Hepatocyte (in vitro differentiated cells): ENCODE measurements at regions not wholly inside any gene's neighbourhood (a gene's known extent, or its start where the extent isn't known, plus 50 kb on each side); places are given as distances from the start of the nearest gene placed in this dataset.

Experiments
- DNase-seq: peaks from one replicate; pipeline ENCODE4 v3.0.0-alpha.2; 2016; ENCODE audit warnings: low spot score
- H2AFZ ChIP-seq: fragments of 200-600 bp; sonication (generic); 2 replicates; pipeline ENCODE4 v1.6.0; 2016; ENCODE audit warnings: antibody characterized with exemption, mild to moderate bottlenecking
- H3K27ac ChIP-seq: fragments of 200-600 bp; sonication (generic); 2 replicates; pipeline ENCODE4 v1.5.1; 2016; ENCODE audit warnings: mild to moderate bottlenecking
- H3K27me3 ChIP-seq: fragments of 200-600 bp; sonication (generic); 2 replicates; pipeline ENCODE4 v1.6.1; 2016
- H3K36me3 ChIP-seq: fragments of 200-600 bp; sonication (generic); replicated peaks from 2 replicates; pipeline ENCODE4 v1.5.1; 2016; ENCODE audit warnings: low read depth; ENCODE audit not compliant: insufficient read depth
- H3K4me1 ChIP-seq: fragments of 200-600 bp; sonication (generic); 2 replicates; pipeline ENCODE4 v1.5.1; 2016; ENCODE audit warnings: mild to moderate bottlenecking, moderate library complexity; ENCODE audit not compliant: insufficient read depth
- H3K4me2 ChIP-seq: fragments of 200-600 bp; sonication (generic); 2 replicates; pipeline ENCODE4 v1.6.0; 2016
- H3K4me3 ChIP-seq: fragments of 200-600 bp; sonication (generic); 2 replicates; pipeline ENCODE4 v1.5.1; 2016; ENCODE audit warnings: mild to moderate bottlenecking
- H3K79me2 ChIP-seq: fragments of 200-600 bp; sonication (generic); 2 replicates; pipeline ENCODE4 v1.6.0; 2017; ENCODE audit warnings: mild to moderate bottlenecking
- H3K9me2 ChIP-seq: fragments of 200-600 bp; sonication (generic); replicated peaks from 2 replicates; pipeline ENCODE4 v1.6.0; 2017; ENCODE audit warnings: mild to moderate bottlenecking; ENCODE audit not compliant: insufficient read depth
- H3K9me3 ChIP-seq: fragments of 200-600 bp; sonication (generic); 2 replicates; pipeline ENCODE4 v1.5.1; 2016; ENCODE audit warnings: low read depth, mild to moderate bottlenecking
- H4K20me1 ChIP-seq: fragments of 200-600 bp; sonication (generic); 2 replicates; pipeline ENCODE4 v1.6.0; 2016; ENCODE audit warnings: mild to moderate bottlenecking; ENCODE audit not compliant: insufficient read depth, poor library complexity, severe bottlenecking
- CTCF ChIP-seq: fragments of 200-600 bp; sonication (generic); IDR thresholded peaks from 2 replicates; pipeline ENCODE4 v1.5.1; 2016; ENCODE audit warnings: antibody characterized with exemption, mild to moderate bottlenecking; ENCODE audit not compliant: poor library complexity
- EZH2 ChIP-seq: fragments of 200-600 bp; sonication (generic); IDR thresholded peaks from 2 replicates; pipeline ENCODE4 v1.6.1; 2016; ENCODE audit warnings: antibody characterized with exemption, mild to moderate bottlenecking, borderline replicate concordance
- EZH2phosphoT487 ChIP-seq: fragments of 200-600 bp; sonication (generic); IDR thresholded peaks from one replicate; pipeline ENCODE4 v1.6.1; 2018; ENCODE audit warnings: antibody characterized with exemption, mild to moderate bottlenecking, low read depth, moderate library complexity; ENCODE audit not compliant: unreplicated experiment, severe bottlenecking
- WGBS: methylation state at CpG from one replicate; pipeline ENCODE4 v1.1.6; 2016; ENCODE audit warnings: low lambda C conversion rate; ENCODE audit errors: missing lambda C conversion rate; 5-methylcytosine and 5-hydroxymethylcytosine counted together

- Histone ChIP-seq H3K4me1 (no peaks in the 10 kb centered on the region), H3K27ac (peak overlapping the region; percentile 14), H2AFZ (no peak overlapping the region), H3K27me3 (no peaks in the 10 kb centered on the region), H3K36me3 (no peaks in the 10 kb centered on the region), H3K9me3 (no peaks in the 10 kb centered on the region), H3K9me2 (no peaks in the 10 kb centered on the region), H3K79me2 (no peaks in the 10 kb centered on the region), H3K4me3 (no peak overlapping the region), H4K20me1 (no peaks in the 10 kb centered on the region), H3K4me2 (no peak overlapping the region)
- TF ChIP-seq CTCF (no peak), EZH2 (no peak), EZH2phosphoT487 (no peak)
- peak; percentile 17 for DNase-seq
- WGBS: 83% methylated on average over 3 of the region's 3 CpGs
Observed at GRCh38 chr12:92242907-92243306, 97.3 kb upstream of the BTG1 start.

GRCh38 chr12:92237762-92238523 is 92.3 kb upstream of the BTG1 start:
- H3K27me3 ChIP-seq: no peaks in the 10 kb centered on the region
- no peaks in the 10 kb centered on the region for H4K20me1 ChIP-seq
- no peaks in the 10 kb centered on the region for H3K9me2 ChIP-seq
- DNase-seq: no peak
- TF ChIP-seq EZH2phosphoT487: no peak
- TF ChIP-seq EZH2: no peak
- TF ChIP-seq CTCF: no peak
- H2AFZ ChIP-seq: no peak overlapping the region
- no peaks in the 10 kb centered on the region for H3K4me1 ChIP-seq
- H3K9me3 ChIP-seq: no peaks in the 10 kb centered on the region
- no peak overlapping the region for H3K4me2 ChIP-seq
- H3K36me3 ChIP-seq: no peaks in the 10 kb centered on the region
- no peak overlapping the region for H3K4me3 ChIP-seq
- no peak overlapping the region for H3K27ac ChIP-seq
- WGBS: 93% methylated on average over 6 of the region's 6 CpGs
- no peaks in the 10 kb centered on the region for H3K79me2 ChIP-seq

- Histone ChIP-seq H3K9me2 (no peaks in the 10 kb centered on the region), H4K20me1 (no peaks in the 10 kb centered on the region), H3K4me2 (no peak overlapping the region), H3K27me3 (no peaks in the 10 kb centered on the region), H3K27ac (no peak overlapping the region), H3K79me2 (no peaks in the 10 kb centered on the region), H3K9me3 (no peaks in the 10 kb centered on the region), H3K36me3 (no peaks in the 10 kb centered on the region), H2AFZ (no peak overlapping the region), H3K4me3 (no peak overlapping the region), H3K4me1 (no peaks in the 10 kb centered on the region)
- WGBS: 95% methylated on average over 1 of the region's 1 CpG
- no peak for DNase-seq
- no peak for TF ChIP-seq CTCF
- TF ChIP-seq EZH2: no peak
Observed at GRCh38 chr12:92237262-92237661, 91.6 kb upstream of the BTG1 start.
